ENCODE measurements at regions not wholly inside any gene's neighbourhood (a gene's known extent, or its start where the extent isn't known, plus 50 kb on each side); places are given as distances from the start of the nearest gene placed in this dataset.

DNA sequence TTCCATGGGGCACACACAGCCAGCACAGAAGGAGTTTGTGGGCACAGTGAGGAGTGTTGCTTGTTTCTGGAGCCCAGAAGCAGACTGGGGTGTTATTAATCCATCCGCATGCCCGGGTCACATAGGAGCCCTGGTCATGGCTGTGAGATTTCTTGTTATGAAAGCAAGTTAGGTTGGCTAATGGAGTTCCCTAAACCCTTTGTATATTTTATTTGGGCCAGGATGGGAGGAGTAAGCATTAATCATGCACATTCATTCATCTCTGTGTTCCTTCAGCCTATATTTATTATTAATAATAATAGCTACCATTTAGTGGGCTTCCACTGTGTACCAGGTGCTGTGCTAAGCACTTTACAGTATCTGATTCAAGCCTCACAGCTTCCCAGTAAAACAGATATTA, 200.6 kb upstream of the CDH5 start:
- no peak overlapping the region for H3K4me3 Mint-ChIP-seq
- Histone ChIP-seq H3K4me1 (ENCODE audit: control insufficient read depth, insufficient read depth, low read length) (no peaks in the 10 kb centered on the region), H3K4me3 (ENCODE audit: low read length) (no peak overlapping the region), H3K27me3 (ENCODE audit: control insufficient read depth, insufficient read depth, low read length, poor library complexity, severe bottlenecking) (no peaks in the 10 kb centered on the region), H3K27ac (ENCODE audit: low read depth, low read length) (no peak overlapping the region), H3K9me3 (ENCODE audit: control insufficient read depth, low read length) (no peaks in the 10 kb centered on the region), H3K36me3 (ENCODE audit: control insufficient read depth, insufficient read depth, low read length) (no peaks in the 10 kb centered on the region), H3K9ac (ENCODE audit: extremely low read depth, low read length, poor library complexity, severe bottlenecking) (no peak overlapping the region)
- 60 to 83% methylated on average over 2 of the region's 2 CpGs for WGBS, 2 experiments (ENCODE audit: insufficient coverage in 1 of 2, insufficient read length in 1 of 2)
- TF ChIP-seq, protein P1, sequence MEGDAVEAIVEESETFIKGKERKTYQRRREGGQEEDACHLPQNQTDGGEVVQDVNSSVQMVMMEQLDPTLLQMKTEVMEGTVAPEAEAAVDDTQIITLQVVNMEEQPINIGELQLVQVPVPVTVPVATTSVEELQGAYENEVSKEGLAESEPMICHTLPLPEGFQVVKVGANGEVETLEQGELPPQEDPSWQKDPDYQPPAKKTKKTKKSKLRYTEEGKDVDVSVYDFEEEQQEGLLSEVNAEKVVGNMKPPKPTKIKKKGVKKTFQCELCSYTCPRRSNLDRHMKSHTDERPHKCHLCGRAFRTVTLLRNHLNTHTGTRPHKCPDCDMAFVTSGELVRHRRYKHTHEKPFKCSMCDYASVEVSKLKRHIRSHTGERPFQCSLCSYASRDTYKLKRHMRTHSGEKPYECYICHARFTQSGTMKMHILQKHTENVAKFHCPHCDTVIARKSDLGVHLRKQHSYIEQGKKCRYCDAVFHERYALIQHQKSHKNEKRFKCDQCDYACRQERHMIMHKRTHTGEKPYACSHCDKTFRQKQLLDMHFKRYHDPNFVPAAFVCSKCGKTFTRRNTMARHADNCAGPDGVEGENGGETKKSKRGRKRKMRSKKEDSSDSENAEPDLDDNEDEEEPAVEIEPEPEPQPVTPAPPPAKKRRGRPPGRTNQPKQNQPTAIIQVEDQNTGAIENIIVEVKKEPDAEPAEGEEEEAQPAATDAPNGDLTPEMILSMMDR (conservative IDR thresholded peaks at IDR 0.05), result no peak
- H3K9me3 Mint-ChIP-seq, result peaks cover 6% of the 10 kb centered on the region
- DNase-seq, result no peak
- no peaks in the 10 kb centered on the region for H3K36me3 Mint-ChIP-seq (ENCODE audit: low read depth)
- peaks cover 14% of the 10 kb centered on the region for H3K27me3 Mint-ChIP-seq (ENCODE audit: insufficient read depth)
- H3K4me1 Mint-ChIP-seq, result peaks cover 3% of the 10 kb centered on the region
- H3K27ac Mint-ChIP-seq, result no peak overlapping the region

DNA sequence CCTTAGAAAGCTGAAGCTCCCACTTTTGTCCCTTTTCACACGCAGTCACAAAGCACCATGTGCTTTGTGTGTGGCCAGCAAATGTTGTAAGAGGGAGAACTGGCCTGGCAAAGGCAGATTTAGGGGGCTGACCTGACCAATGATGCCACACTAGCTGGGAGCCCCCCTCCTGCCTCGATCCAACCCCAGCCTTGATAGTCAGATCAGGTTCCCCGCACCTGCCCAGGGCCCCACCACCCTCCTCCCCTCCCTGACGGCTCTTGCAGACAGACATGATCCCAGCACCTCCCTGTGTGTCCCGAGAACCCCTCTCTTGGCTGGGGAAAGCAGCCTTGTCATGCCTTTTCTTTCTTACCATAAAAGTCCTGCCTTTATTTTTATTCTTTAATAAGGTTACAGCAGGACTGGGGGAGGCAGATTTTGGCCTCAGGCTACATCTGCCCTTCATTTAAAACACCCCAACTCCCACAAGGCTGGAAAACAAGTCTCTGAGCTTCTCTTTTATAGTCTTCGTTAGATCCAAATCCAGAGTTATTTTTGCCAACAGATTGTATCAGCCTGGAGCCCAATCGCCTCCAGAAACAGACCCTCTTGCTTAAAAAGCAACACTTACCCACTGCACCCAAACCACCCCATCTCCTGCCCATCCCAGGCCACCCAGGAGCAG, 201.8 kb upstream of the CDH5 start:
- H3K4me1 Mint-ChIP-seq, result peaks cover 5% of the 10 kb centered on the region
- no peak overlapping the region for H3K27ac Mint-ChIP-seq
- 82 to 90% methylated on average over 2 to 7 of the region's 7 CpGs for WGBS, 2 experiments (ENCODE audit: insufficient coverage in 1 of 2, insufficient read length in 1 of 2)
- Histone ChIP-seq H3K4me1 (ENCODE audit: control insufficient read depth, insufficient read depth, low read length) (no peaks in the 10 kb centered on the region), H3K4me3 (ENCODE audit: low read length) (no peak overlapping the region), H3K27ac (ENCODE audit: low read depth, low read length) (no peak overlapping the region), H3K9ac (ENCODE audit: extremely low read depth, low read length, poor library complexity, severe bottlenecking) (no peak overlapping the region), H3K36me3 (ENCODE audit: control insufficient read depth, insufficient read depth, low read length) (no peaks in the 10 kb centered on the region), H3K27me3 (ENCODE audit: control insufficient read depth, insufficient read depth, low read length, poor library complexity, severe bottlenecking) (no peaks in the 10 kb centered on the region), H3K9me3 (ENCODE audit: control insufficient read depth, low read length) (no peaks in the 10 kb centered on the region)
- no peak for DNase-seq
- peaks cover 14% of the 10 kb centered on the region for H3K27me3 Mint-ChIP-seq (ENCODE audit: insufficient read depth)
- H3K4me3 Mint-ChIP-seq, result no peak overlapping the region
- H3K9me3 Mint-ChIP-seq, result peaks cover 6% of the 10 kb centered on the region
- no peaks in the 10 kb centered on the region for H3K36me3 Mint-ChIP-seq (ENCODE audit: low read depth)
- TF ChIP-seq, protein P1 (conservative IDR thresholded peaks at IDR 0.05), result no peak

DNA sequence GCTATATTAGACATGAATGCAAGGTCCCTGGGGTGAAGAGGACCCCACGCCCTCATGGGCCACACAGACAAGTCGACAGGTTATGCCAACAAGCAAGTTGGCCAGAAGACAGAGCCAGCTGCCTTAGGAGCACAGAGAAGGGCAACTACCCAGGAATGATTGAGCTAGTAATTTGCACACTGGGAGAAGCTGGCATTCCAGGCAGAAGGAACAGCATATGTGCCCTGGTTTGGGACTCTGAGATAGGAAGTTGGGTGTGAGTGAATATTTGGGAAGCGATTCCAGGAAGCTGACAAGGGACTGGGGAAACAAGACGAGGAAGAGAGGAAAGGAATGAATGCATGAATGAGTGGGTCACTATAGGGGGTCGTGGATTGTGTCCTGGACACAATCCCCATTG, 203.7 kb upstream of the CDH5 start:
- Mint-ChIP-seq H3K36me3 (ENCODE audit: low read depth) (no peaks in the 10 kb centered on the region), H3K4me3 (no peak overlapping the region), H3K9me3 (peaks cover 6% of the 10 kb centered on the region), H3K27ac (no peak overlapping the region), H3K27me3 (ENCODE audit: insufficient read depth) (peaks cover 14% of the 10 kb centered on the region), H3K4me1 (peaks cover 5% of the 10 kb centered on the region)
- no peak overlapping the region for H3K9ac ChIP-seq (ENCODE audit: extremely low read depth, low read length, poor library complexity, severe bottlenecking)
- no peaks in the 10 kb centered on the region for H3K36me3 ChIP-seq (ENCODE audit: control insufficient read depth, insufficient read depth, low read length)
- no peak overlapping the region for H3K27ac ChIP-seq (ENCODE audit: low read depth, low read length)
- WGBS, 2 experiments (ENCODE audit: insufficient coverage in 1 of 2, insufficient read length in 1 of 2), result 91 to 94% methylated on average over 5 of the region's 5 CpGs
- no peaks in the 10 kb centered on the region for H3K4me1 ChIP-seq (ENCODE audit: control insufficient read depth, insufficient read depth, low read length)
- no peaks in the 10 kb centered on the region for H3K9me3 ChIP-seq (ENCODE audit: control insufficient read depth, low read length)
- DNase-seq, result no peak
- no peak overlapping the region for H3K4me3 ChIP-seq (ENCODE audit: low read length)
- TF ChIP-seq, protein P1 (conservative IDR thresholded peaks at IDR 0.05), result no peak
- H3K27me3 ChIP-seq (ENCODE audit: control insufficient read depth, insufficient read depth, low read length, poor library complexity, severe bottlenecking), result no peaks in the 10 kb centered on the region

All from endodermal cell (in vitro differentiated cells).